Iris pigment epithelial cell (primary cell): ENCODE measurements at regions not wholly inside any gene's neighbourhood (a gene's known extent, or its start where the extent isn't known, plus 50 kb on each side); places are given as distances from the start of the nearest gene placed in this dataset.
"Not testable (repeated sequence)": the region's sequence is repeated elsewhere in the genome, so short reads cannot be mapped to it uniquely, and the experiment has no call there.

Experiments used
- DNase-seq: peaks from one replicate; pipeline ENCODE4 v3.0.0-alpha.2; 2011; ENCODE audit warnings: low read depth

DNA sequence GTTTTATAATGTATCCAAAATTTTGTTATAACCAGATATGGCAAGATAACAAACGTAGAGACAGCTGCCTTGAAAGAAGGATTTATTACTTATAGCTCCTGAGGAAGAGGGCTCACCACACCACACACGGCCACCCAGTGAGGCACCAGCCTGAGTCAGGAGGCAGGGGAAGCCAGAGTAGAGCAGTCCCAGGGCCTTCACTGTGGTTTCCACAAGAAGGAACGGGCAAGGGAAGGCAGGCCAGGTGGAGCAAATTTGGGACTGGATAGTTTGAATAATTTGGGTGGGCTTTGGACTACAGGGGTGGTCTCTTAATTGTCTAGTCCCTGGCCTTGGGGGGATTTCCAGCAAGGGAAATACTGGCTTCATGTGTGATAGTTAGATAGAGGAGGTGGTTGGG lies 72.5 kb downstream of the RRAGC start:
- DNase-seq: no peak

GRCh38 chr1:38786040-38786436 lies 73.5 kb downstream of the RRAGC start:
- DNase-seq: no peak

- DNase-seq: no peak
Measured at GRCh38 chr1:38785285-38786039, 74.1 kb downstream of the RRAGC start.

- no peak for DNase-seq
Measured at GRCh38 chr1:38784452-38785284, 74.9 kb downstream of the RRAGC start.

DNA sequence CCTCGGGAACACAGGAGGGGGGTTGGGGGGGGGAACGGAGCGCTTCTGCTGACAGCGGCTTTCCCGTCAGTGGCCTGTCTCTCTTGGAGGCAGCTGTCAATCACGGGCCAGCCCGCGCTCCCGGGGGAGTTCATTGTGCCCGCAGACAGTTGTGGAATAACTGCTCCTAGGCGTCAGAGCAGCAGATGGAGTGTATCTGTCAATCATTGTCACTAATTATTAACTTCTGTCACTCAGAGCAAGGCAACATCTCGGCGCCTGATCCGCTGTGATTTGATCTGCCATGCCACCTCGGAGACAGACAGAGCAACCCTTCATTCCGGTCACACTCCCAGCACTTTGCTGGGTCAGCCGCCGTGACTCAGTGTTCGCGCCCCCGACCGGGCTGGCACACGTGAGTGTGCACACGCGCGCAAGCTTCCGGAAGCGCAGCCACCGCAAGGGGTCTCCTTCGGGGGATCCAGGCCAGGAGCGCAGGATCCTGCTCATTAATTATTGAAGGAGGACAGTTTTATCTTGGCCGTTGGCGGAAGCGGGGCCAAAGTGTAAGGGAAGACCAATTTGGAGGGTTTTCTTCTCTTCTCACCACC lies 75.8 kb downstream of the RRAGC start:
- no peak for DNase-seq

DNA sequence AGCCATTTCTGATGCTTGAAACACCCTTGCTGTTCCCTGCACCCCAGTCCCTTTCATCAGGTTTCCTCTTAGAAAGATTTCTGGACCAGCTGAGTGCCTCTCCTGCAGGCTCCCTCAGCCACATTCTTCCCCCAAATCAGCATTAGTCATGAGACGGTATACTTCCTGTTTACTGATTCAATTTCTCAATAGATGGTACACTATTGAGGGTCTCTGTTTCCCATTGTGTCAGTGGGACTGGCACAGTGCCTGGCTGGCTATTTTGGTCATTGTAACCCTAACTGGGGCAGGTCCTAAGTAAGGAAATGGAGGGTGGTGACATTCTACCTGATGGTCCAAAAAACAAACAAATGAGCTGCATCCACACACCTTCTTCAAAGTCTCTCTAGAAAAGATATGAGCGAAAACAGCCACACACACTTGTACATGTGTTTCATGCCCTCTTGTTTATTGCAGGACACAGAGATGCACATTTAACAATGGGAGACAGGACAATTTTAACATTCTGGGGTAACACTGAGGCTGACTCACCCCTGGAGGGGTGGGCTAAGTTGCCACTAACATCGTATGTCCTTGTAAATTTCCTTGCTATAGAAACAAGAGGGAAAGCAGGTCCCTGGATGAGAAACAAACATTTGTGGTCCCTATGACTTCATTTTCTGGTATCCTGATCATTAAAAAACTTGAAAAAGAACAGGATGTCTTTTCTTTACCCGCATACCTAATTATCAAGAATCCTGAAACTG lies 77.5 kb downstream of the RRAGC start:
- no peak for DNase-seq

- no peak for DNase-seq
Measured at GRCh38 chr1:38780133-38780532, 79.4 kb downstream of the RRAGC start.

- DNase-seq: no peak
Measured at GRCh38 chr1:38779491-38779890, 80.1 kb downstream of the RRAGC start.

DNA sequence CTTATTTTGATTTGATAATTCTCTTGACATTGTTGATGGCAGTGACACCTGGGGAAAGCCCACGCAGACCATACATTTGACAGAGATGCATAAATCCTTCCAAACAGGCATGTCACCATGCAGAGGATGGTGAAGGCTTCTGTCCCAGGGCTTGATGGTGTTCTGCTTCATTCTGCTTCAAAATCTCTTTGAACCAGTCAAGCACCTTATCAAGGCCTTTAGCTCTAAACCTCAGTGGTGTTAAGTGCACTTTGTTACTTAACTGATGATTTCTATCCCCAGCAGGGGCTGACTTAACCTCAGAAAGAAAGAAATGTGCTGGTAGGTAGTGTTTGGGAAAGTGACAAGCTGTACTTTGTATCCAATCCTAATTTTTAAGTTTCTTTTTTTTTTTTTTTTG lies 81.1 kb downstream of the RRAGC start:
- DNase-seq: no peak

DNA sequence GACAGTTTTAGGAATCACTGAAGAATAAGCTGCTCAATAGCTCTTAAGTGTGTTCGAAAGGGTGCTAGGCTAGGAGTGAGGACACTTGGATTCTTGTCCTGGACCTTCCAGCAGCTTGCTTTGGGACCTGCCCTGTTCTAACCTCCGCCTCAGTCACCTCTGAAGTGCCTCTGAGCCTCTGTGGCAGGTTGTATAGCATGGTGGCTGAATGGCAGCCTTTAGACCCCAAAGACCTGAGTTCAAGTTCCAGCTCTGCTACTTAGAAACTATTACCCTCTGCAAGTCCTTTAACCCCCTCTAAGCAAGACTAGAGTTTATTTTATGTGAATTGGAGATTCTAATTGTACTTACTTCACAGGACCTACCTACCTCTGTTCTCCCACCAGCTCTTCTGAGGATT lies 81.5 kb downstream of the RRAGC start:
- DNase-seq: no peak

GRCh38 chr1:38777464-38777957 lies 82.1 kb downstream of the RRAGC start:
- DNase-seq: no peak

DNA sequence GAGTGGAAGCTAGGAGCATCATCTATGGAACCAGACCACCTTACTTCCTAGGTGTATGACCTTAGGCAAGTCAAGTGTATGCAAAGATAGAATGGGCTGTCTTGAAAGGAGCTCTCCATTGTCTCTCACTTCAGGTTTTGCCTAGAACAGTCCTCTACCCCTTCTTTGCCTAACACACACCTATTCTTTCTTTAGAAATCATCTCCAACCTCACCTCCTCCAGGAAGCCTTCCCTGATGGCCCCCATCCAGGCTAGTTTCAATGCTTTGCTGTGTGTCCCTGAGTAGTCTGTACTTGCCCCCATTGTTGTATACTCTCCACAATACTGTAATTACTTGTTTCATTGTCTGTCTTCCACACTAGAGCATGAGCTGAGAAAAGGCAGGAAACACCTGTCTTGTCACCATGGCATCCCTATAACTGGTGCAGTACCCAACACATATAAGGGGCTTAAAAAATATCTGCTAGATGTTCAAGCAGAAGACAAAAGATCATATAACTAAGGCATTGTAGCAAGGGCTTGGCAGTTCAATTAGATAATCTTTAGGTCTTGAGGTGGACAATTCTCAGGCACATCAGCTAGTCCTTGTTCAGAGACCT lies 83.0 kb downstream of the RRAGC start:
- no peak for DNase-seq

GRCh38 chr1:38775175-38775845 lies 84.3 kb downstream of the RRAGC start:
- no peak for DNase-seq

DNA sequence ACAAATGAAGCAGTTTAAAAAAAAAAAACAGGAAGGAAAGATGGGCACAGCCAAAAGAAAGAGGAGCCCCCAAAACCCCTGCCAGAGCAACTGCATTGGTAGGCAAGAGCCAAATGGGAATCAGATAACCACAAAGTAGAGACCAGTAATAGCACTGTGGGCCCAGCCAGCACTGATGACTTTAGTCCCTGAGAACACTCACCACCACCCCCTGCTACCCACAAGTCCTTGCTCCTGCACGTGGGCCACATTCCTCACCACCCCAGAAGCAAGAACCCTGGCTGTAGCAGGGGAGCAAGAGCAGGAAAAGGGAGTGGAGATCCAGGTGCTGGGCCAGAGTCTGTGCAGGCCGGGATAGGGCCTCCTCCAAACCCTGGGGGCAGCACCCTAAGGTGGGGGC lies 86.1 kb downstream of the RRAGC start:
- no peak for DNase-seq

DNA sequence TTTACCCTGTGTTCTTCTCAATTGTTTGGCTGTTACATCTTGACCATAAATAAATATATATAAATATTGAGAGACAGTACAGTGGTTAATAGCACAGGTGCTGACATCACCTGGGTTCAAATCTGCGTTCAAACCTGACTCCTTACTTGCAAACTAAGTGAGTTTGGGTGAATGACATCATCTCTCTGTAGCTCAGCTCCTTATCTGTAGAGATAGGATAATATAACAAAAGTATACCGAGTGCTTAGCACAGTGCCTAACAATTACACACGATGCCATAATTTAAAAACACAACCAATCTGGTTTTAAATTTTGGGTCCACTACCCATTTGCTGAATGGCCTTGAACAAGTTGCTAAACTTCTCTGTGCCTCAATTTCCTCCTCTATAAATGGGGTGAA lies 86.6 kb downstream of the RRAGC start:
- no peak for DNase-seq

- no peak for DNase-seq
Measured at GRCh38 chr1:38772026-38772425, 87.5 kb downstream of the RRAGC start.

DNA sequence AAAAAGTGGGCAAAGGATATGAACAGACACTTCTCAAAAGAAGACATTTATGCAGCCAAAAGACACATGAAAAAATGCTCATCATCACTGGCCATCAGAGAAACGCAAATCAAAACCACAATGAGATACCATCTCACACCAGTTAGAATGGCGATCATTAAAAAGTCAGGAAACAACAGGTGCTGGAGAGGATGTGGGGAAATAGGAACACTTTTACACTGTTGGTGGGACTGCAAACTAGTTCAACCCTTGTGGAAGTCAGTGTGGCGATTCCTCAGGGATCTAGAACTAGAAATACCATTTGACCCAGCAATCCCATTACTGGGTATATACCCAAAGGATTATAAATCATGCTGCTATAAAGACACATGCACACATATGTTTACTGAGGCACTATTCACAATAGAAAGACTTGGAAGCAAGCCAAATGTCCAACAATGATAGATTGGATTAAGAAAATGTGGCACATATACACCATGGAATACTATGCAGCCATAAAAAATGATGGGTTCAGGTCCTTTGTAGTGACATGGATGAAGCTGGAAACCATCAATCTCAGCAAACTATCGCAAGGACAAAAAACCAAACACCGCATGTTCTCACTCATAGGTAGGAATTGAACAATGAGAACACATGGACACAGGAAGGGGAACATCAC lies 88.9 kb downstream of the RRAGC start:
- DNase-seq: not testable (repeated sequence)

DNA sequence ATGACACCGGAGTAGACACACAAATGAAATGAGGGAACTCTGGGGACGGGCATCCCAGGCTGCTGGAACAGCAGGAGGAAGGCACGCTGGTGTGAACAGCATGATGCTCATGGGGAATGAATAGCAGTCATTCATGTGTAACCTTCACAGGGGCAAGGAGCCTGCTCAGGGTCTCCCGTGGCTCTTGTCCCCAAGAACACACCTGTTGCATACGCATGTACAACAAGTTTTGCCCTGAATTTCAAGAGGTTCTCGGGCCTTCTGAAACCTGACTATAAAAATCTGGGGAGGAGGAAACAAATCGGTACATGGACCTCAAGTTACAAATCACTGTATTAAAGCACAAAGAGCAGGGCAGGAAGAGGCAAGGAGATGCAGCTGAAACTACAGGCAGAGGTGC lies 93.4 kb downstream of the RRAGC start:
- DNase-seq: no peak

- no peak for DNase-seq
Measured at GRCh38 chr1:38763121-38763520, 96.5 kb downstream of the RRAGC start.

- DNase-seq: no peak
Measured at GRCh38 chr1:38760562-38760961, 99.0 kb downstream of the RRAGC start.

GRCh38 chr1:38758820-38759219 lies 100.8 kb downstream of the RRAGC start:
- no peak for DNase-seq
